T-helper 2 cell treated with Interferon-gamma antibody and Interleukin-4, amounts not matched to agents 5 μg/mL and 100 μg/mL, for 36 hours (primary cell): ENCODE measurements at regions not wholly inside any gene's neighbourhood (a gene's known extent, or its start where the extent isn't known, plus 50 kb on each side); places are given as distances from the start of the nearest gene placed in this dataset.

Source experiments
- DNase-seq: peaks from one replicate; pipeline ENCODE4 v3.0.0; 2021; ENCODE audit warnings: low spot score
- H3K27ac Mint-ChIP-seq: one replicate; pipeline ENCODE4 v1.8.0; 2021; ENCODE audit warnings: mild to moderate bottlenecking, mixed read lengths
- H3K27me3 Mint-ChIP-seq: one replicate; pipeline ENCODE4 v1.8.0; 2021; ENCODE audit warnings: low read depth, mixed read lengths
- H3K36me3 Mint-ChIP-seq: one replicate; pipeline ENCODE4 v1.8.0; 2021; ENCODE audit warnings: low read depth, mixed read lengths
- H3K4me1 Mint-ChIP-seq: one replicate; pipeline ENCODE4 v1.8.0; 2021; ENCODE audit warnings: low read depth, mixed read lengths
- H3K4me3 Mint-ChIP-seq: one replicate; pipeline ENCODE4 v1.8.0; 2022; ENCODE audit warnings: mild to moderate bottlenecking, moderate library complexity, mixed read lengths
- H3K9me3 Mint-ChIP-seq: one replicate; pipeline ENCODE4 v1.8.0; 2021; ENCODE audit warnings: mixed read lengths

DNA sequence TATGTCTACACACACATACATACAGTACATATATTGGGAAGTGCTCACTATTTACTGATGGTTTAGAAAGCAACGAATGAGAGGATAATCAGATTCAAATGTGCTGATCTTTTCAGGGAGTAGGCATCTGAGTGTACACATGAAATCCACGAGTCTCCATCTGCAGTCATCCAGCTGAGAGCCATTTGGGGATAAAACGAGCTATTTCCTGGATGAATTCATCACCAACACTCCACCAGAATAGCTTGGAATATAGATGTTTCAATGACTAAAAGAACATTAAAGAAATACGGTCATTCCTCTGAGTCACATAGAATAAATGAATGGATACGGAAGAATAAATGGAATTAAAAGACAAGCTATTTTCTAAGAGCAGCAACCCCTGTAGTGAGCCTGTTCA, 721.6 kb upstream of the ARGLU1 start:
- no peak overlapping the region for H3K4me3 Mint-ChIP-seq
- H3K27me3 Mint-ChIP-seq, result no peaks in the 10 kb centered on the region
- DNase-seq, result no peak
- no peaks in the 10 kb centered on the region for H3K36me3 Mint-ChIP-seq
- no peak overlapping the region for H3K27ac Mint-ChIP-seq
- H3K9me3 Mint-ChIP-seq, result peaks cover 7% of the 10 kb centered on the region
- H3K4me1 Mint-ChIP-seq, result no peaks in the 10 kb centered on the region

DNA sequence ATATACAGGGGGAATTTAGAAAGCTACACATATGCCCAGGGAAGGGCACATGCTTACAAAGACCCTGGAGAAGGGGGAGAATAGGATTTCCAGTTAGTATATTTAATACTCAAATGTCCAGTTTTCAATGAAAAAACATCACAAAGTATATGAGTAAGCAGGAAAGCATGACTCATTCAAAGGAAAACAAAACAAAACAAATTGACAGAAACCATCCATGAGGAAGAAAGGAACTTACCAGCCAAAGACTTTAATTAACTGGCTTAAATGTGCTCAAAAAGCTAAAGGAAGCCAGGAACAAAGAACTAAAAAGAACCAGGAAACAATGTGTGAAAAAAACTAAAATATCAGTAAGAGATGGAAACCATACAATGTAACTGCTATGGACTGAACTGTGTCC, 716.2 kb upstream of the ARGLU1 start:
- H3K27me3 Mint-ChIP-seq, result no peaks in the 10 kb centered on the region
- H3K36me3 Mint-ChIP-seq, result no peaks in the 10 kb centered on the region
- no peak overlapping the region for H3K4me3 Mint-ChIP-seq
- DNase-seq, result no peak
- peaks cover 17% of the 10 kb centered on the region for H3K9me3 Mint-ChIP-seq
- H3K27ac Mint-ChIP-seq, result no peak overlapping the region
- no peaks in the 10 kb centered on the region for H3K4me1 Mint-ChIP-seq

- Mint-ChIP-seq H3K9me3 (peaks cover 10% of the 10 kb centered on the region), H3K4me3 (no peak overlapping the region)
These were observed 710.0 kb upstream of the ARGLU1 start for GRCh38 chr13:107277911-107278310.

GRCh38 chr13:107276936-107277335, 709.0 kb upstream of the ARGLU1 start:
- no peak overlapping the region for H3K27ac Mint-ChIP-seq
- no peaks in the 10 kb centered on the region for H3K4me1 Mint-ChIP-seq
- DNase-seq, result no peak
- H3K36me3 Mint-ChIP-seq, result no peaks in the 10 kb centered on the region
- peaks cover 10% of the 10 kb centered on the region for H3K9me3 Mint-ChIP-seq
- H3K27me3 Mint-ChIP-seq, result no peaks in the 10 kb centered on the region
- no peak overlapping the region for H3K4me3 Mint-ChIP-seq

More at GRCh38 chr13:107277911-107278310, 710.0 kb upstream of the ARGLU1 start:
- Mint-ChIP-seq H3K27me3 (no peaks in the 10 kb centered on the region), H3K4me1 (no peaks in the 10 kb centered on the region), H3K27ac (no peak overlapping the region), H3K36me3 (no peaks in the 10 kb centered on the region)
- DNase-seq, result no peak

- Mint-ChIP-seq H3K4me3 (no peak overlapping the region), H3K4me1 (no peaks in the 10 kb centered on the region), H3K27ac (no peak overlapping the region), H3K27me3 (no peaks in the 10 kb centered on the region), H3K9me3 (peaks cover 10% of the 10 kb centered on the region), H3K36me3 (no peaks in the 10 kb centered on the region)
- DNase-seq, result no peak
These were observed 708.1 kb upstream of the ARGLU1 start for GRCh38 chr13:107275945-107276614.

DNA sequence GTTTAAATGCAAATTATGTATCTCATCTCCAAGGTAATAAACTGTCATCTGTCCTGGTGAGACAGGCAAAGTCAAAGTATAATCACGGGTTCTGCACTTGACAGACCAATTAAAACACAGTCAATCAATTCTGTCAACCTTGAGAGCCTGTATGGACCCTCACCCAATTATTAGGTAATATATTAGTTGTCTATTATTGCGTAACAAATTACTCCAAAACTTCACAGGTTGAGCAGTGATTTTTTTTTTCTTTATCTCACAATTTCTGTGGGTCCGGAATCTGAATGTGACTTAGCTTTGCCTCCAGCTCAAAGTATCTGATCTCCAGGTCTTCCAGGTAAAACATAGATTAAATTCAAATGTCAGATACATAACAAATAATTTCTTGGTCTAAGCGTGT, 707.4 kb upstream of the ARGLU1 start:
- Mint-ChIP-seq H3K27ac (no peak overlapping the region), H3K4me1 (no peaks in the 10 kb centered on the region), H3K36me3 (no peaks in the 10 kb centered on the region), H3K27me3 (no peaks in the 10 kb centered on the region), H3K4me3 (no peak overlapping the region), H3K9me3 (peaks cover 8% of the 10 kb centered on the region)
- no peak for DNase-seq

DNA sequence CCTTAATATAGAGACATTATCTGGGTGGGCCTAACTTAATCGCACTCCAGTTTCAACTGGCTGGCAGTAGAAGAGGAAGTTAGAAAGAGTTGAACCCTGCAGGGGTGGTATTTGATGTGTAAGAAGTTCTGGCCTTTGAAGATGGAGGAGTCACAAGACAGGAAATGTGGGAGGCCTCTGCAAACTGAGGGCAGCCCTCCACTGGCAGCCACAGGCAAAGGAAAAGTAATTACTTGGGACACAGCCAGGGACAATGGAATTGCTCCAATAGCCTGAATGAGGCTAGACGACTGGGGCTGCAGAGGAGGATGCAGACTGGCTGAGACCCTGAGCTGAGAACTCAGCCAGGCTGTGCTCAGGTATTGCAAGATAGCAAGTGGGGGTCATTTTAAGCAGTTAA, 703.3 kb upstream of the ARGLU1 start:
- Mint-ChIP-seq H3K9me3 (peaks cover 8% of the 10 kb centered on the region), H3K4me1 (no peaks in the 10 kb centered on the region), H3K27ac (no peak overlapping the region), H3K4me3 (no peak overlapping the region), H3K36me3 (no peaks in the 10 kb centered on the region), H3K27me3 (no peaks in the 10 kb centered on the region)
- DNase-seq, result no peak

- Mint-ChIP-seq H3K9me3 (peaks cover 8% of the 10 kb centered on the region), H3K4me1 (no peaks in the 10 kb centered on the region), H3K27me3 (no peaks in the 10 kb centered on the region), H3K27ac (no peak overlapping the region), H3K4me3 (no peak overlapping the region), H3K36me3 (no peaks in the 10 kb centered on the region)
- DNase-seq, result no peak
These were observed 698.7 kb upstream of the ARGLU1 start for GRCh38 chr13:107266657-107267056.

DNA sequence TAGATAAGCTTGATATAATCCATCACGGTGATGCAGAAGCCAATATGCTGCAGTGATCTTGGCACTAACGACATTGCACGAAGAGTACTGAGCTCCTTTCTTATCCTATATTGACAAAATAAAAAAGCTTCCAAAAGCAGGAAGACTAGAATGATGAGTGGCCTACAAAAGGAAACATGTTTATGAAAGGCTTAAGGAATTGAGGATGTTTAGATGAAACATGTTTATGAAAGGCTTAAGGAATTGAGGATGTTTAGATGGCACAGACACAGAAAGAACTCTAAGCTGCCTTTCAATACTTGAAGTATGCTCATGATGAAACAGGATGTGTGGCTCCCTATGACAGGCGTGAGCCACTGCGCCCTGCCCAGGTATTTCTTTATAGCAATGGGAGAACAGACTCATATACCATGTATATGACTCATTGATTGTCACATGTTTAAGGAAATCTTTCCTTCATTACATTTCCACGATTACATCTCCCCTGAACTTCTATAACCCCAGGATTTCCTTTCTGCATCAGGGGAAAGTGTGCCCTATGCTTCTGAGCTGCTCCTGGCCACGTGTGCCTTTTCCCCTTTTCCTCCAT, 690.8 kb upstream of the ARGLU1 start:
- no peak for DNase-seq
- H3K27me3 Mint-ChIP-seq, result no peaks in the 10 kb centered on the region
- H3K9me3 Mint-ChIP-seq, result no peaks in the 10 kb centered on the region
- H3K27ac Mint-ChIP-seq, result no peak overlapping the region
- H3K36me3 Mint-ChIP-seq, result no peaks in the 10 kb centered on the region
- H3K4me3 Mint-ChIP-seq, result no peak overlapping the region
- no peaks in the 10 kb centered on the region for H3K4me1 Mint-ChIP-seq

GRCh38 chr13:107254392-107254791, 686.5 kb upstream of the ARGLU1 start:
- Mint-ChIP-seq H3K4me1 (no peaks in the 10 kb centered on the region), H3K27ac (no peak overlapping the region), H3K36me3 (no peaks in the 10 kb centered on the region), H3K9me3 (no peaks in the 10 kb centered on the region), H3K27me3 (no peaks in the 10 kb centered on the region), H3K4me3 (no peak overlapping the region)
- DNase-seq, result no peak

GRCh38 chr13:107252428-107252827, 684.5 kb upstream of the ARGLU1 start:
- Mint-ChIP-seq H3K27ac (no peak overlapping the region), H3K27me3 (no peaks in the 10 kb centered on the region), H3K4me3 (no peak overlapping the region), H3K9me3 (no peaks in the 10 kb centered on the region), H3K4me1 (no peaks in the 10 kb centered on the region), H3K36me3 (no peaks in the 10 kb centered on the region)
- DNase-seq, result no peak

DNA sequence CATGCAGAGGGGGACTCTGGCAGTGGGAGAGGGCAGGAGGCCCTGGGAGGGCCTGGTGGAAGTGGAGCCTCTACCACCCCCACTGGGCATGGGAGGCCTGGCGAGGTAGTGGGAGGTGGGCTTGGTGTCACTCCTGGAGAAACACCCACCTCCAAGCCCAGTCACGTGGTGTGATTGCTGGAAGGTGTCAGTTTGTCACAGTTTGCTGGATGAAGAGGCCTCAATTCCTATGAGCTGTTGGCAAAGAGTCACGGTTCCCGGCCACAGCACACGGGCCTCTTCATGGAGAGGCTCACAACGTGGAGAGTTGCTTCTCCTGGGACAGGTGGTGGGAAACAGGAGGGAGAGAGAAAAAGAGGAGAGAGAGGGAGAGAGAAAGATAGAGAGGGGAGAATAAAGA, 684.1 kb upstream of the ARGLU1 start:
- no peaks in the 10 kb centered on the region for H3K36me3 Mint-ChIP-seq
- H3K4me3 Mint-ChIP-seq, result no peak overlapping the region
- no peak overlapping the region for H3K27ac Mint-ChIP-seq
- H3K4me1 Mint-ChIP-seq, result no peaks in the 10 kb centered on the region
- DNase-seq, result no peak
- no peaks in the 10 kb centered on the region for H3K27me3 Mint-ChIP-seq
- H3K9me3 Mint-ChIP-seq, result no peaks in the 10 kb centered on the region

GRCh38 chr13:107251341-107251740, 683.4 kb upstream of the ARGLU1 start:
- Mint-ChIP-seq H3K4me3 (no peak overlapping the region), H3K9me3 (no peaks in the 10 kb centered on the region), H3K27me3 (no peaks in the 10 kb centered on the region), H3K4me1 (no peaks in the 10 kb centered on the region), H3K36me3 (no peaks in the 10 kb centered on the region), H3K27ac (no peak overlapping the region)
- DNase-seq, result no peak

GRCh38 chr13:107250628-107251027, 682.7 kb upstream of the ARGLU1 start:
- Mint-ChIP-seq H3K9me3 (no peaks in the 10 kb centered on the region), H3K36me3 (no peaks in the 10 kb centered on the region), H3K27me3 (no peaks in the 10 kb centered on the region), H3K4me1 (no peaks in the 10 kb centered on the region), H3K4me3 (no peak overlapping the region), H3K27ac (no peak overlapping the region)
- no peak for DNase-seq

DNA sequence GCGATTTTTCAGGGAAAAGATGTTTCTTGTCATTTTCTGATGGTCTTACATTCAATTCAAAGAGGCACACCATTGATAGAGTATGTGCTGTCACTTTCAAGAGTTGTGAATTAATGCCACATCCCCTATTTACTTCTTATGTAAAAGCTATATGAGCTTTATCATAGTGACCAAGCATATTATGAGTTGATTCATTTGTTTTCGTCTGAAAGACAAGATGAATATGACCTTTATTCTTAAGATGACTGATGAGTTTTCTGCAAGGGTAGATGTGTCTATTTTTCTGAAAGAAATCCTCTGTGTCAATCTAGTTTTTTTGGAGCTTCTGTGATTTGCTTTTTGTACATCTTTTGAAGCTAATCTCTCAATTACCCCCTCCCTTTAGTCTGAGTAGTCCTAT, 676.3 kb upstream of the ARGLU1 start:
- Mint-ChIP-seq H3K27me3 (no peaks in the 10 kb centered on the region), H3K9me3 (peaks cover 4% of the 10 kb centered on the region), H3K4me1 (no peaks in the 10 kb centered on the region), H3K27ac (no peak overlapping the region), H3K36me3 (no peaks in the 10 kb centered on the region), H3K4me3 (no peak overlapping the region)
- no peak for DNase-seq
